ENCODE measurements at regions not wholly inside any gene's neighbourhood (a gene's known extent, or its start where the extent isn't known, plus 50 kb on each side); places are given as distances from the start of the nearest gene placed in this dataset.
"Not testable (repeated sequence)": the region's sequence is repeated elsewhere in the genome, so short reads cannot be mapped to it uniquely, and the experiment has no call there.

DNA sequence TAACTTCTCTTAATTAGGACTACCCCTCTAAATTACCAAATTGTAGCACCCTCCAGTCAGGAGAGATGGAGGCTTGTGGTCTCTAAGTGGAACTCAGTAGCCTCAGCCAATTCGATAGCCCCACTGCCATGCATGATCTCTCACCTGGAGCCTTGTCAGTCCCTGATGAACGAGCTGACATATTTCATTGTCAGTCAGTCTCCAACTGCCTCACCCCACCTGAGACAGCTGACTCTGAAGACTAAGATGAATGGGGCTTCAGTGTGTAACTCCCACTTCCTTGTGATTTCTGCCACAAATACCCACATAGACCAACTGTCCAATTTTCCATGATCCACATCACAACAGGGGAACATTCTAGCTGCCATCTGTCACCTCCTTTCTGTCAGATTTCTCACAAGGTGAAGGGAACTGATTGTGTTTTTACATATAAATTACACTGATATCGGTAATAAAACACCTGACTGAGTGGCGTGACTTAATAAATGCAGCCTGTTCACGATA is 206.5 kb downstream of the FAM181B start:
- TF ChIP-seq, protein P1, sequence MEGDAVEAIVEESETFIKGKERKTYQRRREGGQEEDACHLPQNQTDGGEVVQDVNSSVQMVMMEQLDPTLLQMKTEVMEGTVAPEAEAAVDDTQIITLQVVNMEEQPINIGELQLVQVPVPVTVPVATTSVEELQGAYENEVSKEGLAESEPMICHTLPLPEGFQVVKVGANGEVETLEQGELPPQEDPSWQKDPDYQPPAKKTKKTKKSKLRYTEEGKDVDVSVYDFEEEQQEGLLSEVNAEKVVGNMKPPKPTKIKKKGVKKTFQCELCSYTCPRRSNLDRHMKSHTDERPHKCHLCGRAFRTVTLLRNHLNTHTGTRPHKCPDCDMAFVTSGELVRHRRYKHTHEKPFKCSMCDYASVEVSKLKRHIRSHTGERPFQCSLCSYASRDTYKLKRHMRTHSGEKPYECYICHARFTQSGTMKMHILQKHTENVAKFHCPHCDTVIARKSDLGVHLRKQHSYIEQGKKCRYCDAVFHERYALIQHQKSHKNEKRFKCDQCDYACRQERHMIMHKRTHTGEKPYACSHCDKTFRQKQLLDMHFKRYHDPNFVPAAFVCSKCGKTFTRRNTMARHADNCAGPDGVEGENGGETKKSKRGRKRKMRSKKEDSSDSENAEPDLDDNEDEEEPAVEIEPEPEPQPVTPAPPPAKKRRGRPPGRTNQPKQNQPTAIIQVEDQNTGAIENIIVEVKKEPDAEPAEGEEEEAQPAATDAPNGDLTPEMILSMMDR (IDR thresholded peaks at IDR 0.05; ENCODE audit: unreplicated experiment) = no peak
- DNase-seq (ENCODE audit: low spot score, unreplicated experiment) = no peak
- no peak overlapping the region for H3K4me3 Mint-ChIP-seq (ENCODE audit: low read depth)
- H3K27ac Mint-ChIP-seq = no peak overlapping the region
- H3K36me3 Mint-ChIP-seq (ENCODE audit: insufficient read depth) = no peaks in the 10 kb centered on the region
- H3K9me3 Mint-ChIP-seq (ENCODE audit: low read depth) = peaks cover 4% of the 10 kb centered on the region
- peaks cover 9% of the 10 kb centered on the region for H3K27me3 Mint-ChIP-seq
- no peaks in the 10 kb centered on the region for H3K4me1 Mint-ChIP-seq (ENCODE audit: low read depth)

DNA sequence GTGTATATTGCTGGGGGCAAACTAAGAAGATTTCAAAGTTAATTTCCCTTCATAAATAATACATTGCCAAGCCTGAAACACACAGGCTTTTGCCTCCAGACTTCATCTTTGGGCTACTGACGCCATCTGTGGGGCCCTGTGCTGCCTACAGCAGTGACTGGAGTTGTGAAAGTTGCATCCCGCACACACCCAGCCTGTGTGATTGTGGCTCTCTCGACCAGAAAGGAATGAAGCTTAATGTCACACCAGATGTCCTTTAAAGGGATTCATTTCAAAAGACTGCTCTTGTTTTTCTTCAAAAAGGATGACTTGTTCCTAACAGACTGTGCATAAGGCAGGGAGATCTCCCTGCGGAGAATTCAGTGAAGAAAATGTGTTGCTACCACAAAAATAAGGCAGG is 210.5 kb downstream of the FAM181B start:
- no peak overlapping the region for H3K27ac Mint-ChIP-seq
- no peak for DNase-seq (ENCODE audit: low spot score, unreplicated experiment)
- no peaks in the 10 kb centered on the region for H3K4me1 Mint-ChIP-seq (ENCODE audit: low read depth)
- peaks cover 11% of the 10 kb centered on the region for H3K9me3 Mint-ChIP-seq (ENCODE audit: low read depth)
- H3K4me3 Mint-ChIP-seq (ENCODE audit: low read depth) = no peak overlapping the region
- no peaks in the 10 kb centered on the region for H3K36me3 Mint-ChIP-seq (ENCODE audit: insufficient read depth)
- TF ChIP-seq, protein P1 (IDR thresholded peaks at IDR 0.05; ENCODE audit: unreplicated experiment) = no peak
- peaks cover 14% of the 10 kb centered on the region for H3K27me3 Mint-ChIP-seq

DNA sequence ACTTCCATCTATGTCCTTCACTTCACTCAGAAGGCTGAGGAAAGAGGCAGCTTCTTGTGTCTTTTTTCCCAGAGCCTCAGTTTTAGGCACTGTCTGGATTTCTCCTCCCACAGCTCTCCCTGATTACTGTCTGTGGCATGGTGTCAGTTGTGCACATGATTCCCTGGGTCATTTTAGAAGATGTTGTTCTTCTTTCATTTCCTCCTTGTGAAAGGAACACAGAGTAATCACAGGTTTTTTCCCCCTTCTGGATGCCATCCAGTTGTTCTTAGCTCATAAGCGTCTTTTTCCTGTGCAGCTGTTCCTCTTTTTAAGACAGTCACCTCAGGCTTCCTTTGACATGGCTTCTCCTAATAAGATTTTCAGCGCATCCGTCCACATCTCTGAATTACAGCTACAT is 212.2 kb downstream of the FAM181B start:
- no peak overlapping the region for H3K4me3 Mint-ChIP-seq (ENCODE audit: low read depth)
- DNase-seq (ENCODE audit: low spot score, unreplicated experiment) = no peak
- peaks cover 11% of the 10 kb centered on the region for H3K9me3 Mint-ChIP-seq (ENCODE audit: low read depth)
- TF ChIP-seq, protein P1 (IDR thresholded peaks at IDR 0.05; ENCODE audit: unreplicated experiment) = no peak
- peaks cover 14% of the 10 kb centered on the region for H3K27me3 Mint-ChIP-seq
- H3K36me3 Mint-ChIP-seq (ENCODE audit: insufficient read depth) = no peaks in the 10 kb centered on the region
- H3K4me1 Mint-ChIP-seq (ENCODE audit: low read depth) = no peaks in the 10 kb centered on the region
- H3K27ac Mint-ChIP-seq = no peak overlapping the region

DNA sequence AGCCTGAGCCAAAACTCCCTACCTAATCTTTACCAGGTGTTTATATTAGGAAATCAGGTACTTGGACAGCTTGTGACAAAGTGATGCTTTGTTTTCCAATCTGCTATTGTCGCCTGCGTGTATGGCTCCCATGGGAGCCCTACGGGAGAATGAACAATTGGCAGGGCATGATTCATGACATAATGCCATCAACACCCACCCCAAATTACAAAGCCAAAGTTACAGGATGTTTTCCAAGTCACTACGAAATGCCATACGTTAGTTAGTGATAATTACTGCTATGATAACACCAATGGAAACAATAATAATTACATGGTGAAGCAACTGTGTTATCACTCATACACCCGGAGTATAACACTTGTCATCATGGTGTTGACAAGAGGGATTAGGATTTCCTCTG is 226.4 kb downstream of the FAM181B start:
- no peaks in the 10 kb centered on the region for H3K36me3 Mint-ChIP-seq (ENCODE audit: insufficient read depth)
- H3K9me3 Mint-ChIP-seq (ENCODE audit: low read depth) = no peaks in the 10 kb centered on the region
- peaks cover 3% of the 10 kb centered on the region for H3K4me1 Mint-ChIP-seq (ENCODE audit: low read depth)
- H3K4me3 Mint-ChIP-seq (ENCODE audit: low read depth) = no peak overlapping the region
- peaks cover 6% of the 10 kb centered on the region for H3K27me3 Mint-ChIP-seq
- TF ChIP-seq, protein P1 (IDR thresholded peaks at IDR 0.05; ENCODE audit: unreplicated experiment) = no peak
- no peak for DNase-seq (ENCODE audit: low spot score, unreplicated experiment)
- no peak overlapping the region for H3K27ac Mint-ChIP-seq

DNA sequence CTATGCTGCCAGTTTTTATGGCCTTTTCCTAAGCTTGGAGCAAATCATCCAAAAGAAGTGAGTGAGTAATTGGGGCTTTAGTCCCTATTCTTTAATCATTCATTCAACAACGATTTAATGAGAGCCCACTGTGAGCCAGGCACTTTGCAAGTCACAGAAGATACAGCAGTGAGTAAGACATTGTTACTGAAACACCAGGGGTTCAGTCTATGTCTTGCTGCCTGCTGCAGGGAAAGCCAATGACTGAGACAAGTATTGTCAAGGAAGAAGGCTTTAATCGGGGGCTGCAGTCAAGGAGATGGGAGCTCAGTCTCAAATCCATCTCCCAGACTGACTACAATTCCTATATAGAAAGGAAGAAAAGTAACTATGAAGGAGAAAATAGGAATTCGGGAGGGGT is 228.3 kb downstream of the FAM181B start:
- peaks cover 3% of the 10 kb centered on the region for H3K4me1 Mint-ChIP-seq (ENCODE audit: low read depth)
- TF ChIP-seq, protein P1 (IDR thresholded peaks at IDR 0.05; ENCODE audit: unreplicated experiment) = no peak
- peaks cover 3% of the 10 kb centered on the region for H3K9me3 Mint-ChIP-seq (ENCODE audit: low read depth)
- no peak for DNase-seq (ENCODE audit: low spot score, unreplicated experiment)
- no peak overlapping the region for H3K4me3 Mint-ChIP-seq (ENCODE audit: low read depth)
- no peaks in the 10 kb centered on the region for H3K27me3 Mint-ChIP-seq
- H3K27ac Mint-ChIP-seq = no peak overlapping the region
- no peaks in the 10 kb centered on the region for H3K36me3 Mint-ChIP-seq (ENCODE audit: insufficient read depth)

DNA sequence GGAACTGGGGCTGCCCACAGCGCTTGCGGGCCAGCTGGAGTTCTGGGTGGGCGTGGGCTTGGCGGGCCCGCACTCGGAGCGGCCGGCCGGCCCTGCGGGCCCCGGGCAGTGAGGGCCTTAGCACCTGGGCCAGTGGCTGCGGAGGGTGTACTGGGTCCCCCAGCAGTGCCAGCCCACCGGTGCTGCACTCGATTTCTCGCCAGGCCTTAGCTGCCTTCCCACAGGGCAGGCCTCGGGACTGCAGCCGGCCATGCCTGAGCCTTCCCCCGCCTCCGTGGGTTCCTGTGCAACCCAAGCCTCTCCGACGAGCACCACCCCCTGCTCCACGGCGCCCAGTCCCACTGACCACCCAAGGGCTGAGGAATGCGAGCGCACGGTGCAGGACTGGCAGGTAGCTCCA is 232.5 kb downstream of the FAM181B start:
- not testable (repeated sequence) for H3K27ac Mint-ChIP-seq; DNase-seq (ENCODE audit: low spot score, unreplicated experiment)

More for the DNA sequence above, 232.5 kb downstream of the FAM181B start:
- H3K4me3 Mint-ChIP-seq (ENCODE audit: low read depth); H3K27me3 Mint-ChIP-seq; H3K36me3 Mint-ChIP-seq (ENCODE audit: insufficient read depth); H3K4me1 Mint-ChIP-seq (ENCODE audit: low read depth); H3K9me3 Mint-ChIP-seq (ENCODE audit: low read depth): not testable (repeated sequence)

Data from progenitor cell of endocrine pancreas (in vitro differentiated cells).